ENCODE measurements at regions not wholly inside any gene's neighbourhood (a gene's known extent, or its start where the extent isn't known, plus 50 kb on each side); places are given as distances from the start of the nearest gene placed in this dataset.
A peak's percentile ranks its signal among the peaks of the same experiment; 100 is the strongest.

DNA sequence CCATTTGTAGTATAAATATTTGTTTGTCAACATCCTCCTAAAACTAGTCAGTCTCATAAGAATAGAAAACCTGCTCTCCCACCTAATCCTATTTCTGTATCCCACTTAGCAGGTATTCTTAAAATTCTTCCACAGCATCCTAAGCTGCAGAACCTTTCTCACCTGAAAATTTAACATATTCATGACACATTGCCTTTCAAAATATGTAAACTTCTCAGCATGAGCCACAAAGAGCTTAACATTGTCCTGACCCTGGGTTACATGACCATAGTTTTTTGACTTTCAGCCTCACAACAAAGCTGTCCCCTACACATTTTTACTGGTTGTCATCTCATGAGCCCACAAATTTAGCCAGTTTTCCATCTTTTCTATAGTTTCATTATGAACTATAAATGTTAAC, 712.1 kb downstream of the LTN1 start:
- Mint-ChIP-seq H3K27me3 (ENCODE audit: insufficient read depth, low read depth, poor library complexity) (no peaks in the 10 kb centered on the region), H3K36me3 (ENCODE audit: low read depth) (peaks cover 5% of the 10 kb centered on the region; the same call in 2 of the 3 replicates), H3K4me3 (no peak overlapping the region), H3K4me1 (peaks cover 32% of the 10 kb centered on the region), H3K9me3 (peaks cover 7% of the 10 kb centered on the region), H3K27ac (no peak overlapping the region)
- peak; percentile 45 for DNase-seq (ENCODE audit: low spot score)
- Histone ChIP-seq H3K79me2 (replicated peaks; ENCODE audit: insufficient read depth) (no peaks in the 10 kb centered on the region), H4K20me1 (replicated peaks; ENCODE audit: insufficient read depth) (no peaks in the 10 kb centered on the region), H3K27me3 (ENCODE audit: insufficient read depth) (no peaks in the 10 kb centered on the region), H3K27ac (ENCODE audit: low read depth) (peak overlapping the region; percentile 46; the same call in 1 of the 2 replicates), H3K4me2 (no peak overlapping the region), H3K4me1 (ENCODE audit: insufficient read depth) (peaks cover 24% of the 10 kb centered on the region), H3K36me3 (ENCODE audit: insufficient read depth) (no peaks in the 10 kb centered on the region), H2AFZ (no peak overlapping the region), H3F3A (replicated peaks; ENCODE audit: low read depth) (no peaks in the 10 kb centered on the region), H3K9me2 (ENCODE audit: insufficient read depth) (no peaks in the 10 kb centered on the region), H3K4me3 (no peak overlapping the region)
- TF ChIP-seq NANOG (IDR thresholded peaks at IDR 0.05; ENCODE audit: borderline replicate concordance) (peak; percentile 35; the same call in 1 of the 2 replicates), EZH2 (IDR thresholded peaks at IDR 0.05; ENCODE audit: low read depth, unreplicated experiment) (no peak)
- peak; percentile 81 for ATAC-seq

DNA sequence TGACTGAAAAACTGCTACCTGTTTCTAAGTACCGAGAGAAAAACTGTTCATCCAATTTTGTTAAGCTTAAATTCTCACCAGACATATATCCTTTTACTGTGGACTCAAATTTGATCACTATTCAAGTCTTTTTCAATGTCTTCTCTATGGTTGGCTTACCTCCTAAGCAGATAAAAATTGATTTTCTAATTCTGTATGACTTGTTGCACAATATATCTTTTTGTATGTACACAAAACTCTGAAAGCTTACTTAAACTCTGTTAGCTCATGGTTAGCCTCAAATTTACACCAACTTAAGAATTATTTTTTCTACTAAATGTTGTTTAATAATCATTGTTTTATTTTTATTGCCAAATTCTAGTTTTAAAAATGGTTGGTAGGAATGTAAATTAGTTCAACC, 715.4 kb downstream of the LTN1 start:
- H3K4me3 Mint-ChIP-seq = no peak overlapping the region
- no peaks in the 10 kb centered on the region for H3K27me3 Mint-ChIP-seq (ENCODE audit: insufficient read depth, low read depth, poor library complexity)
- DNase-seq (ENCODE audit: low spot score) (no peak), ATAC-seq (no peak)
- no peaks in the 10 kb centered on the region for H3K27me3 ChIP-seq (ENCODE audit: insufficient read depth)
- H3K27ac Mint-ChIP-seq = no peak overlapping the region
- H2AFZ ChIP-seq = no peak overlapping the region
- peaks cover 7% of the 10 kb centered on the region for H3K9me3 Mint-ChIP-seq
- H3K4me2 ChIP-seq = no peak overlapping the region
- no peaks in the 10 kb centered on the region for H3K79me2 ChIP-seq (replicated peaks; ENCODE audit: insufficient read depth)
- no peaks in the 10 kb centered on the region for H3K36me3 ChIP-seq (ENCODE audit: insufficient read depth)
- no peaks in the 10 kb centered on the region for H4K20me1 ChIP-seq (replicated peaks; ENCODE audit: insufficient read depth)
- H3K27ac ChIP-seq (ENCODE audit: low read depth) = no peak overlapping the region
- H3F3A ChIP-seq (replicated peaks; ENCODE audit: low read depth) = no peaks in the 10 kb centered on the region
- peaks cover 8% of the 10 kb centered on the region; the same call in 1 of the 2 replicates for H3K4me1 ChIP-seq (ENCODE audit: insufficient read depth)
- peaks cover 12% of the 10 kb centered on the region for H3K9me2 ChIP-seq (ENCODE audit: insufficient read depth)
- peaks cover 16% of the 10 kb centered on the region for H3K4me1 Mint-ChIP-seq
- H3K4me3 ChIP-seq = no peak overlapping the region
- H3K36me3 Mint-ChIP-seq (ENCODE audit: low read depth) = peaks cover 5% of the 10 kb centered on the region; the same call in 2 of the 3 replicates
- TF ChIP-seq EZH2phosphoT487 (IDR thresholded peaks at IDR 0.05; ENCODE audit: unreplicated experiment) = no peak
- no peak for TF ChIP-seq CREB1 (CRISPR knock-in tag; IDR thresholded peaks at IDR 0.05; ENCODE audit: low read depth)
- TF ChIP-seq, protein P1, sequence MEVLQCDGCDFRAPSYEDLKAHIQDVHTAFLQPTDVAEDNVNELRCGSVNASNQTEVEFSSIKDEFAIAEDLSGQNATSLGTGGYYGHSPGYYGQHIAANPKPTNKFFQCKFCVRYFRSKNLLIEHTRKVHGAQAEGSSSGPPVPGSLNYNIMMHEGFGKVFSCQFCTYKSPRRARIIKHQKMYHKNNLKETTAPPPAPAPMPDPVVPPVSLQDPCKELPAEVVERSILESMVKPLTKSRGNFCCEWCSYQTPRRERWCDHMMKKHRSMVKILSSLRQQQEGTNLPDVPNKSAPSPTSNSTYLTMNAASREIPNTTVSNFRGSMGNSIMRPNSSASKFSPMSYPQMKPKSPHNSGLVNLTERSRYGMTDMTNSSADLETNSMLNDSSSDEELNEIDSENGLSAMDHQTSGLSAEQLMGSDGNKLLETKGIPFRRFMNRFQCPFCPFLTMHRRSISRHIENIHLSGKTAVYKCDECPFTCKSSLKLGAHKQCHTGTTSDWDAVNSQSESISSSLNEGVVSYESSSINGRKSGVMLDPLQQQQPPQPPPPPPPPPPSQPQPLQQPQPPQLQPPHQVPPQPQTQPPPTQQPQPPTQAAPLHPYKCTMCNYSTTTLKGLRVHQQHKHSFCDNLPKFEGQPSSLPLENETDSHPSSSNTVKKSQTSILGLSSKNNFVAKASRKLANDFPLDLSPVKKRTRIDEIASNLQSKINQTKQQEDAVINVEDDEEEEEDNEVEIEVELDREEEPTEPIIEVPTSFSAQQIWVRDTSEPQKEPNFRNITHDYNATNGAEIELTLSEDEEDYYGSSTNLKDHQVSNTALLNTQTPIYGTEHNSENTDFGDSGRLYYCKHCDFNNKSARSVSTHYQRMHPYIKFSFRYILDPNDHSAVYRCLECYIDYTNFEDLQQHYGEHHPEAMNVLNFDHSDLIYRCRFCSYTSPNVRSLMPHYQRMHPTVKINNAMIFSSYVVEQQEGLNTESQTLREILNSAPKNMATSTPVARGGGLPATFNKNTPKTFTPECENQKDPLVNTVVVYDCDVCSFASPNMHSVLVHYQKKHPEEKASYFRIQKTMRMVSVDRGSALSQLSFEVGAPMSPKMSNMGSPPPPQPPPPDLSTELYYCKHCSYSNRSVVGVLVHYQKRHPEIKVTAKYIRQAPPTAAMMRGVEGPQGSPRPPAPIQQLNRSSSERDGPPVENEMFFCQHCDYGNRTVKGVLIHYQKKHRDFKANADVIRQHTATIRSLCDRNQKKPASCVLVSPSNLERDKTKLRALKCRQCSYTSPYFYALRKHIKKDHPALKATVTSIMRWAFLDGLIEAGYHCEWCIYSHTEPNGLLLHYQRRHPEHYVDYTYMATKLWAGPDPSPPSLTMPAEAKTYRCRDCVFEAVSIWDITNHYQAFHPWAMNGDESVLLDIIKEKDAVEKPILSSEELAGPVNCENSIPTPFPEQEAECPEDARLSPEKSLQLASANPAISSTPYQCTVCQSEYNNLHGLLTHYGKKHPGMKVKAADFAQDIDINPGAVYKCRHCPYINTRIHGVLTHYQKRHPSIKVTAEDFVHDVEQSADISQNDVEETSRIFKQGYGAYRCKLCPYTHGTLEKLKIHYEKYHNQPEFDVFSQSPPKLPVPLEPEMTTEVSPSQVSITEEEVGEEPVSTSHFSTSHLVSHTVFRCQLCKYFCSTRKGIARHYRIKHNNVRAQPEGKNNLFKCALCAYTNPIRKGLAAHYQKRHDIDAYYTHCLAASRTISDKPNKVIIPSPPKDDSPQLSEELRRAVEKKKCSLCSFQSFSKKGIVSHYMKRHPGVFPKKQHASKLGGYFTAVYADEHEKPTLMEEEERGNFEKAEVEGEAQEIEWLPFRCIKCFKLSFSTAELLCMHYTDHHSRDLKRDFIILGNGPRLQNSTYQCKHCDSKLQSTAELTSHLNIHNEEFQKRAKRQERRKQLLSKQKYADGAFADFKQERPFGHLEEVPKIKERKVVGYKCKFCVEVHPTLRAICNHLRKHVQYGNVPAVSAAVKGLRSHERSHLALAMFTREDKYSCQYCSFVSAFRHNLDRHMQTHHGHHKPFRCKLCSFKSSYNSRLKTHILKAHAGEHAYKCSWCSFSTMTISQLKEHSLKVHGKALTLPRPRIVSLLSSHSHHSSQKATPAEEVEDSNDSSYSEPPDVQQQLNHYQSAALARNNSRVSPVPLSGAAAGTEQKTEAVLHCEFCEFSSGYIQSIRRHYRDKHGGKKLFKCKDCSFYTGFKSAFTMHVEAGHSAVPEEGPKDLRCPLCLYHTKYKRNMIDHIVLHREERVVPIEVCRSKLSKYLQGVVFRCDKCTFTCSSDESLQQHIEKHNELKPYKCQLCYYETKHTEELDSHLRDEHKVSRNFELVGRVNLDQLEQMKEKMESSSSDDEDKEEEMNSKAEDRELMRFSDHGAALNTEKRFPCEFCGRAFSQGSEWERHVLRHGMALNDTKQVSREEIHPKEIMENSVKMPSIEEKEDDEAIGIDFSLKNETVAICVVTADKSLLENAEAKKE (CRISPR knock-in tag; IDR thresholded peaks at IDR 0.05) = no peak
- no peak for TF ChIP-seq ZNF114 (CRISPR knock-in tag; IDR thresholded peaks at IDR 0.05)
- no peak for TF ChIP-seq EZH2 (IDR thresholded peaks at IDR 0.05; ENCODE audit: low read depth, unreplicated experiment)
- no peak for TF ChIP-seq STAT1 (IDR thresholded peaks at IDR 0.05; ENCODE audit: unreplicated experiment)
- TF ChIP-seq, protein P2, sequence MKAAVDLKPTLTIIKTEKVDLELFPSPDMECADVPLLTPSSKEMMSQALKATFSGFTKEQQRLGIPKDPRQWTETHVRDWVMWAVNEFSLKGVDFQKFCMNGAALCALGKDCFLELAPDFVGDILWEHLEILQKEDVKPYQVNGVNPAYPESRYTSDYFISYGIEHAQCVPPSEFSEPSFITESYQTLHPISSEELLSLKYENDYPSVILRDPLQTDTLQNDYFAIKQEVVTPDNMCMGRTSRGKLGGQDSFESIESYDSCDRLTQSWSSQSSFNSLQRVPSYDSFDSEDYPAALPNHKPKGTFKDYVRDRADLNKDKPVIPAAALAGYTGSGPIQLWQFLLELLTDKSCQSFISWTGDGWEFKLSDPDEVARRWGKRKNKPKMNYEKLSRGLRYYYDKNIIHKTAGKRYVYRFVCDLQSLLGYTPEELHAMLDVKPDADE (IDR thresholded peaks at IDR 0.05) = no peak
- TF ChIP-seq ZNF331 (CRISPR knock-in tag; IDR thresholded peaks at IDR 0.05; ENCODE audit: low read depth) = no peak
- TF ChIP-seq, protein P3, sequence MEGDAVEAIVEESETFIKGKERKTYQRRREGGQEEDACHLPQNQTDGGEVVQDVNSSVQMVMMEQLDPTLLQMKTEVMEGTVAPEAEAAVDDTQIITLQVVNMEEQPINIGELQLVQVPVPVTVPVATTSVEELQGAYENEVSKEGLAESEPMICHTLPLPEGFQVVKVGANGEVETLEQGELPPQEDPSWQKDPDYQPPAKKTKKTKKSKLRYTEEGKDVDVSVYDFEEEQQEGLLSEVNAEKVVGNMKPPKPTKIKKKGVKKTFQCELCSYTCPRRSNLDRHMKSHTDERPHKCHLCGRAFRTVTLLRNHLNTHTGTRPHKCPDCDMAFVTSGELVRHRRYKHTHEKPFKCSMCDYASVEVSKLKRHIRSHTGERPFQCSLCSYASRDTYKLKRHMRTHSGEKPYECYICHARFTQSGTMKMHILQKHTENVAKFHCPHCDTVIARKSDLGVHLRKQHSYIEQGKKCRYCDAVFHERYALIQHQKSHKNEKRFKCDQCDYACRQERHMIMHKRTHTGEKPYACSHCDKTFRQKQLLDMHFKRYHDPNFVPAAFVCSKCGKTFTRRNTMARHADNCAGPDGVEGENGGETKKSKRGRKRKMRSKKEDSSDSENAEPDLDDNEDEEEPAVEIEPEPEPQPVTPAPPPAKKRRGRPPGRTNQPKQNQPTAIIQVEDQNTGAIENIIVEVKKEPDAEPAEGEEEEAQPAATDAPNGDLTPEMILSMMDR (conservative IDR thresholded peaks at IDR 0.05; ENCODE audit: low read depth in 2 of 2) = no peak
- TF ChIP-seq JUNB (IDR thresholded peaks at IDR 0.05; ENCODE audit: unreplicated experiment) = no peak
- no peak for TF ChIP-seq POLR2AphosphoS5 (IDR thresholded peaks at IDR 0.05; ENCODE audit: low read depth)
- TF ChIP-seq NANOG (IDR thresholded peaks at IDR 0.05; ENCODE audit: borderline replicate concordance) = no peak

Measured in GM23338 (cell line).